ENCODE measurements at regions not wholly inside any gene's neighbourhood (a gene's known extent, or its start where the extent isn't known, plus 50 kb on each side); places are given as distances from the start of the nearest gene placed in this dataset.

- TF ChIP-seq CTCF (conservative IDR thresholded peaks at IDR 0.05; ENCODE audit: low read depth), result no peak
- POLR2A ChIA-PET (ENCODE audit: low non-redundant PET), result no interaction called here
- no peak for DNase-seq (ENCODE audit: low spot score)
- no peak overlapping the region for H3K27ac ChIP-seq
- CTCF ChIA-PET, result no interaction called here
Observed at GRCh38 chr6:23510778-23511510, 615.1 kb upstream of the NRSN1 start.

DNA sequence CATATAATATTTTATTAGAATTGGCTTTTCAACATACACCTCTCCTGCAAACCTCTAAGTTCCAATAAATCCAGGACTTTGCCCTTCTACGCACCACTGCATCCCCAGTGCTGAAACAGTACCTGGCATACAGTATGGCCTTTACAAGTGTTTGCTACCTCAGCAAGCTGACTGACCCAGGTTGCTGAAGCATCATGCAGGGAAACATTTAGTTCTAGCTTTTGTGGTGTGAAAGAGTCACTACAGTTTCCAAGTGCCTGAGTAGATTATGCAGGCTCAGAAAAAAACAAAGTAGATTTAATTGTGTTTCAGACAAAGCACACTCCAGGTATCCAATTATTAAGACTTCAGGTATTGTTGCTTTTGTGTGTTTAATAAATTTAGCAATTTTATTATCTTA is 614.2 kb upstream of the NRSN1 start:
- ChIA-PET POLR2A (ENCODE audit: low non-redundant PET) (no interaction called here), CTCF (no interaction called here)
- DNase-seq (ENCODE audit: low spot score), result no peak
- no peak for TF ChIP-seq CTCF (conservative IDR thresholded peaks at IDR 0.05; ENCODE audit: low read depth)
- no peak overlapping the region for H3K27ac ChIP-seq

- CTCF ChIA-PET, result no interaction called here
- POLR2A ChIA-PET (ENCODE audit: low non-redundant PET), result no interaction called here
- no peak for TF ChIP-seq CTCF (conservative IDR thresholded peaks at IDR 0.05; ENCODE audit: low read depth)
- DNase-seq (ENCODE audit: low spot score), result no peak
- no peak overlapping the region for H3K27ac ChIP-seq
Observed at GRCh38 chr6:23518294-23518693, 607.7 kb upstream of the NRSN1 start.

GRCh38 chr6:23522792-23523547 is 603.0 kb upstream of the NRSN1 start:
- no peak overlapping the region for H3K27ac ChIP-seq
- no peak for DNase-seq (ENCODE audit: low spot score)
- CTCF ChIA-PET, result no interaction called here
- POLR2A ChIA-PET (ENCODE audit: low non-redundant PET), result no interaction called here
- no peak for TF ChIP-seq CTCF (conservative IDR thresholded peaks at IDR 0.05; ENCODE audit: low read depth)

DNA sequence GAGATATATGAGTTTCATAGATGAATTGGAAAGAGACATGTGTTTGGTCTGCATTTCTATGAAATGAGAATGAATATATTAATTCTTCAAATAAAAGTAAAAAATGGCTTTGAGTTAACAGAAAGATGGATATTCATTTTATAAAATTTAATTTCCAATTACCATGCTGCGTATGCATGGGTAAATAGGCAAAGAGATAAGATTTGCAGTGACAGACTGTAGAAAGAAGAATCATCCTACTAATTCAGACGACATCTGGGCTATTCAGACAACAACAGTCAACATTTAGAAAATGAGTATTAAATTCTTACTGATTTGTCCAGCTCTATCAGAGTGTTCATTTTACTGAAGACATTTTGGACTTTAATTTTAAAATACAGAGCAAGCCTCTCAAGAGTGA is 602.2 kb upstream of the NRSN1 start:
- no peak overlapping the region for H3K27ac ChIP-seq
- no peak for DNase-seq (ENCODE audit: low spot score)
- ChIA-PET POLR2A (ENCODE audit: low non-redundant PET) (no interaction called here), CTCF (no interaction called here)
- no peak for TF ChIP-seq CTCF (conservative IDR thresholded peaks at IDR 0.05; ENCODE audit: low read depth)

GRCh38 chr6:23524548-23524947 is 601.5 kb upstream of the NRSN1 start:
- no peak for TF ChIP-seq CTCF (conservative IDR thresholded peaks at IDR 0.05; ENCODE audit: low read depth)
- H3K27ac ChIP-seq, result no peak overlapping the region
- DNase-seq (ENCODE audit: low spot score), result no peak
- ChIA-PET CTCF (interaction anchor here (0.7 kb wide), 1 partner anchor 22 kb away, joined by 3 read pairs; no protein-coding TSS in a partner anchor), POLR2A (ENCODE audit: low non-redundant PET) (no interaction called here)
